ENCODE measurements at regions not wholly inside any gene's neighbourhood (a gene's known extent, or its start where the extent isn't known, plus 50 kb on each side); places are given as distances from the start of the nearest gene placed in this dataset.

DNA sequence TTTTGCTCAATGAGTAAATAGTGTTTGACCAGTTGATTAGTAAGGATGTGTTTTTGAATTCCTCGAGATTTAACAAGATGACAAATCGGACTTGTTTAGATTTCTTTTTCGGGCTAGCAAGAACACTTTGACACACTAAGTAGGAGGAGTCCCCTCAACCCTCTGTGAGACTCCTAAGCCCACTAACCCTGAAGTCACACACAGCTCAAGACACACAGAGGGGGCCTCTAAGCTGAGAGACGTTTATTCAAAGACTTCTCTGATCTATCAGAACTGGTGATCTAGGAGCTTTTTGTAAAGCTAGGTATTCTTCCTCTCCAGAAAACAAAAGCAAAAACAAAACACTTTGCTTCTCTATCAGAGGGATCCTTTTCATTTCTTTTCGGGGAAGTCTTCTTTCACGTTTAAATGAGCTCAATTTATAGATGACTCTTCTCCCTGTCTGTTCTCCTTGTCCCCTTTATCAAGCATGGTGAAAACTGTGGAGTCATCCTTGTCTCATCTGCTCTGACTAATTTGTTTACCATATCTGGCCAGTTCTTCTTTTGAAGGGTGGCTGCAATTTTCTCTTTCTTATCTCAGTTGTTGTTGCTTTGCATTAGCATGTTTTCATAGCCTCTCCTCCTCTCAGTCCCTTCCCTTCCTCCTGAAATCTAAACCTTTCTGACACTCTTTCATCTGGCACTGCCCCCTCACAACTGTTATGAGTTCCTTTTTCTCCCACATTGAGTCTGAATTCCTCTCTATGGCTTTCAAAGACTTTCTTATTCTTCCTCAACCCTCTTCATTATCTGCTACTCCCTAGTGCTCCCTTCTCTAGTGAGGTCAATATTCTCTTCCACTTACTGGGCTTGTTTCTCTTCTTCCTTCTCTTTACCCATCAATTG lies 68.5 kb upstream of the RAI14 start:
- DNase-seq (ENCODE audit: low spot score) = peak; percentile 68

DNA sequence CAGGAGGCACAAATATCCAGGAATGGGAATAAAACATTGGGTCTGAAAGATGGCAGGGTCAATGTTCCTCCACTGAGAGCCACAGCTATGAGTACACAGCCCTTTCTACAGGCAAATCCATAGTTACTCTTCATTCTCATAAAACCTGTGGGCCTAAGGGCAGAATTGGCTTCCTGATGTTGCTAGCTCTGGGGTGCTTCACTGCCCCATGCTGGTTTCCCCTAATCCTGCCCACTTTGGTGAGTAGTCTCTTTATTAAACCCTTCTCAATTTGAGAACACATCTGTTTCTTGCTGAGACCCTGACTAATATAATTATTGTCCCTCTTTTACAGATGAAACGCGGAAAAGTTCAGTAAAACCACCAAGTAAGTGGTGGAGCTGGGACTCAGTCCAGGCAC lies 66.3 kb upstream of the RAI14 start:
- DNase-seq (ENCODE audit: low spot score) = no peak

DNA sequence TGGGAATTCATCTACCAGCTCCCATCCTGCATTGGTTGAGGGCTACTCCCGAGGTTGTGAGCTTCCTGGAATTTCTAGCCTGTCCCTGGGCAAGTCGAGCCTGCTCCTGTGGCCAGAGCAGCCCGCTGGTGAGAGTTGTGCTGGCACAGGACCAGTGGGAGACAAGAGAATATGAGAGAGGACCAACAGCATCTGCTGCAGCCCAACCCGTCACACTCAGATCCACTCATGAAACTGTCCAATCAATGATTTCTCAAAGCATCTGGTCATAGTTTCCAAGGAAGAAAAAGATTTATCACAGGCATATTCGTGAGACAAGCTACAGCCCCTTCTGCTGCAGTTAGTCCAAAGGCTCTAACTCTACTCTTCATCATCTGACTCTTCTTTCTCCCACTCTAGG lies 64.4 kb upstream of the RAI14 start:
- no peak for DNase-seq (ENCODE audit: low spot score)

DNA sequence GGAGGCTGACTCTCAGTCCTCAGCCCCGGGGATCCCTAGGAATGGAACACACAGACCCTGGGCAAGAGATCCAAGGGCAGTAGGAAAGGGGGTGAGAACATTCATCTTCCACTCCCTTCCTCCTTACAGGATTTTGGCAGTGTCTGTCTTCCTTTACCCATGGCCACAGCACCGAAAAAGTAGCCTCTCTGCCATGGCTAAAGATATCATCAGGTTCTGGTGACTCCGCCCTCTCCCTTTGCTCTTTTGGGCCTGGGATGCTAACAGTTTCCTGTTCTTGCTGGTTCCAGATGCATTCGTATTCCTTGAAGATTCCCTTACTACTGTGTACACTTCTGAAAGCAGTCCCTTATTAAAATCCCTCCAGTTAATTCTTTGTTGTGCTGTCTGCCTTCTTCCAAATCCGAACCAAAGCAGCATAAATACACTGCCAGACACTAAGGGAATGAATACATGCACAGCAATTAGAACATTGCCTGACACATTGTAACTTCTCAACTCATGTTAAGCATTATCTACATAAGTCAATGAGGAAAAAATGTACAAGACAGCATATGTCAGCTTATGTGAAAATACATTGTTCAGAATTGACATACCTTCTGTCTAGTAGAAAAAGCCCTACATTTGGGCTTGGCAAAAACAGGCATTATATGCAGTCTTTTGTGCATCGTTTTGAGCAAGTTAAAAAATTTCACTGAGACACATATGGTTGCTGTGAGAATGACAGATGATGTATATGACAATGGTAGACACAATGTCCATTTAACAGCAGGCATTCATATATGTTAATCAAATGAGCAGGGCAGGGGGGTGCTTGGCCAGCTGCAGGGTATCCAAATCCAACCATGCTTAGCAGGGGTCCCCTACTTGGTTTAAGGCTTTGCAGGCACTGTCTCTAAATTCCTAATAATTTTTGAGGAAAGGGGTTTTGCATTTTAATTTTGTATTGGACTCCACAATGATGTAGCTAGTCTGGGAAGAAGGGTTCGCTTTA lies 58.8 kb upstream of the RAI14 start:
- no peak for DNase-seq (ENCODE audit: low spot score)

DNA sequence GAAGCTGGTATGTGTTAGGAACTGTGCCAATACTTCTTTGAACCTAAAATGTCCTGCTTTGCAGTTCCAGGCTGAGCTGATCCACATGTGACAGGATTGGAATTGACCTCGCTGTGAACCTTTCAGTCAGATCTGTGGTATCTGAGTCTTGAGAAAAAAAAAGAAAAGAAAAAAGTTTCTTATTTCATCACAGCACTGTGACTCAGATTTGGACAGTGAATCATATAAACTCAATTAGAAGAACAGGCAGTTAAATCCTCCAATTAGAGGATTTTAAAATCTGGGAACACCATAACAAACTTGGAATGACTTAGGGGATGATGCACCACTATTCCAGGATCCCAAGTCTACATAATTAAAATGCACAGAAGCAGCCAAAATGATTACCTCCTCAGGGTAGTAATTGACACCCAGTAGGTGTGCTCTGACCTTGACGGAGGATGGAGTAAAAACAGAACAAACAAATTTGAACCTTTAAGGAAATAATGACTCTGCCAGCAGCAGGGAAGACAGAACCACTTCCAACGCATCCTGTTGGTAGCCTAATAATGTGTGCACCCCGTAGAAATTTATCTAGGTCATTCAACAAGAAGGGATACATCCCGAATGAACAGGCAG lies 57.8 kb upstream of the RAI14 start:
- peak; percentile 93 for DNase-seq (ENCODE audit: low spot score)

DNA sequence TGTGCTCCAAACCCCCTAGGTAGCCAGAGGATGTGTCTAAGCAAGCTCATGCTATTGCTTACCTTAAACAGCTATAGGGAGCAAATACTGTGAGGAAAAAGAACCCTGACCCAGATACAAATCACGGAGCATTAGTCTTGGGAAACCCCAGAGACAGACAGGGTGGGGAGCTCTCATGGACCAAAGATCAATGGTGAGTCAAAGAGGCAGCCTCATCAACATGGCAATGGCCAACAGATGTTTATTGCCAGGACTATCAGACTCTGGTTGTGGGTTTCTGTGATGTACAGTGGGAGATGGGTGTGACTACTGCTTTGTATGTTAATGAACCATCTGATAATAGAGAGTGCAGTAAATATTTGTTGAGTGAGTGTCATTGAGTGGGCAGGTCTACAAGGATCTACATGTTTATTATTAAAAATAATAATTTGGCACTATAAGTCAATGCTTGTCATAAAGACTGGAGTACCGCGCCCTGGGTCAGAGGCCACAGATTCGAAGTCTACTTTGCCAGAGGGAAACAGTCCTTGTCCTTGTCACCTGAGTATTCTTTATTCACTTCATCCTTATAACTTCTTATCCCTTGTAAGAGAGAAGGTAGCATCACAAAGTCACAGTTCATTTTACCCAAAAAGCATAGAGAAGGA lies 56.5 kb upstream of the RAI14 start:
- DNase-seq (ENCODE audit: low spot score) = no peak

DNA sequence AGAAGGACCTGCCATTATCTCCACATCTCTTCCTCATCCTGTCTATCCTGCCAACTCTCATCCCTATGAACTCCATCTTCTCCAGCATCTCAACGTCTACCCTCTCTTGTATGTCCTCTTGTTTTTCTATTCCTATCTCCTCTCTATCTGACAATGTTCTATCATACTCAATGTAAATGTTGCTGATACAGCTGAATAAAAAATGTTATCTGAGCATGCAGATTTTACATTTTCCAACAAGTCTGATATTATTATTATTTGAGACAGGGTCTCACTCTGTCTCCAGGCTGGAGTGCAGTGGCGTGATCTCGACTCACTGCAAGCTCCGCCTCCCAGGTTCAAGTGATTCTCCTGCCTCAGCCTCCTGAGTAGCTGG lies 56.0 kb upstream of the RAI14 start:
- no peak for DNase-seq (ENCODE audit: low spot score)

DNA sequence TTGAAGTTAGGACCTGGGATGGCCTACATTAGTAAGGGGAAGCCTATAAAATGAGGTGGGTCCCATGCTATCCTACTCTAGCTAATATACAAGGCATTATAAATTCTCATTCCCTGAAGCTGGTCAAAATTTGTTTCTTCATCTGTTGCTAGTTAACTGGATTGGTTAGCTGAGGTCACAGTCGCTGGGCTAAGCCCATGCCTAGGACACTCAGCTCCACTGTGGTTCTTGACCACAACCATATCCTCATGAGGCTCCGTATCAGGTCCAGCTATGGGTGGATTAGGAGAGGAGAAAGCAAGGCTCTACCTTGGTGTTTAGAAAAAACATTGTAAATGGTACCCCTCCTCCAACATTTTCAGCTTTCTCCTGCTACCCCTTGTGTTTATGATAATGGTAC lies 52.8 kb upstream of the RAI14 start:
- no peak for DNase-seq (ENCODE audit: low spot score)

DNA sequence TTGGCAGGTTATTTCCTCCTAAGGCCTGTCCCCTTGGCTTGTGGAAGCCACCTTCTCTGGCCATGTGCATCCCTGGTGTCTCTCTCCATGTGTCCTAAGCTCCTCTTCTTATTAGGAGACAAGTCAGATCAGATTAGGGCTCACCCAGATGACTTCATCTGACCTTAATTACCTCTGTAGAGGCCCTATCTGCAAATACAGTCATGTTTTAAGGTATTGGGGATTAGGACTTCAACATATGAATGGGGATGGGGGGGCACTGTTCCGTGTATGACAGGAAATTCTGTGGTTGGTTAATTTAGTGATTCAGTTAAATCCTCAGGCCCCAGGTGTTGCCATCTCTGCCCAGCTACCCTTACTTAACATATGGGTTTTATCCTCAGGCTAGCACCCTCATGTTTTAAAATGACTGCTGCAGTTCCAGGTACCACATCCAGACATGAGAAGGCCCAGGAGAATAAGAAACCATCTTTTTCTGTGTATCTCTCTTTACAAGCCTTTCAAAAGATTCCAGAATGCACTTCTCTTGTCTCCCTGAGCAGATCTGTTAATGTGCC lies 51.9 kb upstream of the RAI14 start:
- DNase-seq (ENCODE audit: low spot score) = peak; percentile 26

DNA sequence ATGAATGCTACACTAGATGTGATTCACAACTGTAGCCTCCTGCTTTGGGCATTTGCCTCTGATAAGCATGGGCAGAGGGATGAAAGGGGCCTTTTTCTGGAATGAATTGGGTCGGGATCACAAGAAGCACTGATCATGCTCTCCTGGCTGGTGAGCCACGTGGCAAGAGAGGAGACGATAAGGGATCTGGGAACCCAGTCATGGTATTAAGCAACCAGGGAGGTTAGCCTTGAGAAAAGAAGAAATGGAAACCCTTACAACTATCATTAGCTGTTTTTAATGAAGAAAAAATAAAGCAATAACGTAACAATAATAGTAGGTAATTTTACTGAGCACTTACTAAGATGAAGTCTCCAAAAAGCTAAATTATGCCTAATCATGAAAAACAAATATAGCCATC lies 50.0 kb upstream of the RAI14 start:
- no peak for DNase-seq (ENCODE audit: low spot score)
